ENCODE measurements at regions not wholly inside any gene's neighbourhood (a gene's known extent, or its start where the extent isn't known, plus 50 kb on each side); places are given as distances from the start of the nearest gene placed in this dataset.

- no peak overlapping the region for H3K4me3 ChIP-seq
- H3K9me3 ChIP-seq: no peaks in the 10 kb centered on the region
- H3K4me1 ChIP-seq: no peaks in the 10 kb centered on the region
- intact Hi-C loops (cut with DNase I): no loop called here
- WGBS (ENCODE audit: insufficient coverage, low coverage, low lambda C conversion rate, missing lambda C conversion rate): 58% methylated on average over 4 of the region's 5 CpGs
- H3K36me3 ChIP-seq: no peaks in the 10 kb centered on the region
- no peak for ATAC-seq
- DNase-seq: no peak
- TF ChIP-seq CTCF (IDR thresholded peaks at IDR 0.05) (no peak), POLR2A (IDR thresholded peaks at IDR 0.05) (no peak)
- H3K27me3 ChIP-seq: no peaks in the 10 kb centered on the region
- H3K27ac ChIP-seq: peak overlapping the region in 2 of 3 donors; percentile 43 to 75
Measured at GRCh38 chr2:9738062-9738461, 105.2 kb upstream of the TAF1B start.

GRCh38 chr2:9738535-9739496, 104.5 kb upstream of the TAF1B start:
- intact Hi-C loops (cut with DNase I): no loop called here
- WGBS (ENCODE audit: insufficient coverage, low coverage, low lambda C conversion rate, missing lambda C conversion rate): 55% methylated on average over 11 of the region's 23 CpGs
- no peaks in the 10 kb centered on the region for H3K36me3 ChIP-seq
- DNase-seq (no peak), ATAC-seq (peak; percentile 47 to 65 (median 54))
- H3K9me3 ChIP-seq: no peaks in the 10 kb centered on the region
- no peaks in the 10 kb centered on the region for H3K27me3 ChIP-seq
- no peaks in the 10 kb centered on the region for H3K4me1 ChIP-seq
- peak overlapping the region; percentile 36 to 75 (median 43) for H3K27ac ChIP-seq
- TF ChIP-seq CTCF (IDR thresholded peaks at IDR 0.05) (no peak), POLR2A (IDR thresholded peaks at IDR 0.05) (no peak)
- H3K4me3 ChIP-seq: peak overlapping the region in 2 of 3 donors; percentile 9 to 32

- peak overlapping the region in 2 of 3 donors; percentile 9 to 32 for H3K4me3 ChIP-seq
- H3K27ac ChIP-seq: peak overlapping the region; percentile 36 to 75 (median 43)
- intact Hi-C loops (cut with DNase I): no loop called here
- no peaks in the 10 kb centered on the region for H3K27me3 ChIP-seq
- no peaks in the 10 kb centered on the region for H3K4me1 ChIP-seq
- DNase-seq: peak in 2 of 3 donors; percentile 54 to 65
- 40% methylated on average over 1 of the region's 23 CpGs for WGBS (ENCODE audit: insufficient coverage, low coverage, low lambda C conversion rate, missing lambda C conversion rate)
- H3K36me3 ChIP-seq: no peaks in the 10 kb centered on the region
- no peak for TF ChIP-seq POLR2A (IDR thresholded peaks at IDR 0.05)
- no peak for TF ChIP-seq CTCF (IDR thresholded peaks at IDR 0.05)
- no peaks in the 10 kb centered on the region for H3K9me3 ChIP-seq
- peak; percentile 51 to 74 (median 57) for ATAC-seq
Measured at GRCh38 chr2:9739531-9739964, 103.7 kb upstream of the TAF1B start.

DNA sequence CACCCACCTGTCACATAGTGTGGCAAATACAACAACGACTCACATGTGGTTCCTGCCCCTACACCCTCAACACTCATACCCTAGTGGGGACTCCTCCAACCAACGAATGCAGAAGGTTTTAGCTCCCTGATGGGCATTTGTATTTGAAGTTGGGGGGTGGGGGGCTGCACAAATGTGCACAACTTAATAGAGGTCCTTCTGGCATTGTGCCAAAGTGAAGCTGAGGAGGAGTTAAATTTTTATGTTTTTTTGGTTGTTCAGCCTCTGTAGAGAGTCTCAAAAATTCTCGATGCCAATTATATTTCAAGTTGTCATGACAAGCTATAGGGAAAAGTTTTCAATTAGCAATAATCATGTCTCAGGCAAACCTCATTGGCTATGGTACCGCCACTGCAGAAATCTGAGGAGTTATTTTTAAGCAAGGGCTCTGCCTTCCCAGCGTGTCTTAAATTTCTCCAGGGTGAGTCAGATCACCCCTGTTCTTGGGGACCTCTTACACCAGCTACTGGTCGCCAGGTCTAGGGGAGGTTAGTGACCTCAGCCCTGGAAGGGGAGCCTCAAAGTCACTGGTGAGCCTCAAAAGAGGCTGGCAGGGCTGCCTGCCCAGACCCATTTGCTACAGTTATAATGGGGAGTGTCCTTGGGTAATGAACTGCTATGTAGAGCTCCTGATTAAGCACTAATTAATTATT, 102.7 kb upstream of the TAF1B start:
- DNase-seq: no peak
- Histone ChIP-seq H3K27ac (no peak overlapping the region), H3K27me3 (no peaks in the 10 kb centered on the region), H3K4me3 (no peak overlapping the region), H3K4me1 (no peaks in the 10 kb centered on the region), H3K9me3 (no peaks in the 10 kb centered on the region), H3K36me3 (no peaks in the 10 kb centered on the region)
- TF ChIP-seq POLR2A (IDR thresholded peaks at IDR 0.05): no peak
- TF ChIP-seq CTCF (IDR thresholded peaks at IDR 0.05): no peak
- WGBS (ENCODE audit: insufficient coverage, low coverage, low lambda C conversion rate, missing lambda C conversion rate): 71% methylated on average over 4 of the region's 6 CpGs
- no peak for ATAC-seq
- intact Hi-C loops (cut with DNase I): no loop called here

All from right lobe of liver (tissue), 6 donors.